CD4-positive, alpha-beta memory T cell (primary cell): ENCODE measurements at regions not wholly inside any gene's neighbourhood (a gene's known extent, or its start where the extent isn't known, plus 50 kb on each side); places are given as distances from the start of the nearest gene placed in this dataset.
A peak's percentile ranks its signal among the peaks of the same experiment; 100 is the strongest.

ENCODE experiments used
- CTCF ChIA-PET: fragments of 350-600 bp; sonication (Branson Sonifier 250); formaldehyde crosslinking; loops from one replicate; lab custom pipeline; 2021; ENCODE audit warnings: inconsistent platforms; ENCODE audit not compliant: partially characterized antibody; lab: Charles Lee
- POLR2A ChIA-PET: fragments of 350-600 bp; sonication (Branson Sonifier 250); formaldehyde crosslinking; loops from one replicate; lab custom pipeline; 2021; ENCODE audit not compliant: partially characterized antibody; lab: Charles Lee
- DNase-seq, 5 donors: peaks; one replicate each; pipeline versions ENCODE4 v3.0.0 to v3.0.0-alpha.2; 2020 to 2022; ENCODE audit warnings: mixed read lengths in 1 of 5
- H3K27ac ChIP-seq: one replicate; pipeline ENCODE4 v1.7.0; 2013; ENCODE audit warnings: low read depth, low read length
- H3K27me3 ChIP-seq: 2 replicates; pipeline ENCODE4 v1.7.0; 2013; ENCODE audit warnings: mild to moderate bottlenecking, low read length, moderate library complexity; ENCODE audit not compliant: insufficient read depth
- H3K36me3 ChIP-seq: 2 replicates; pipeline ENCODE4 v1.7.0; 2013; ENCODE audit warnings: mild to moderate bottlenecking, low read length, moderate library complexity; ENCODE audit not compliant: insufficient read depth
- H3K4me1 ChIP-seq: 2 replicates; pipeline ENCODE4 v1.7.0; 2013; ENCODE audit warnings: mild to moderate bottlenecking, low read length, moderate library complexity; ENCODE audit not compliant: insufficient read depth
- H3K4me3 ChIP-seq, 2 donors: one replicate each; pipeline ENCODE4 v1.7.0; 2013; ENCODE audit warnings: low read length in 2 of 2, mild to moderate bottlenecking in 1 of 2
- H3K9me3 ChIP-seq, 2 donors: one replicate each; pipeline ENCODE4 v1.7.0; 2013; ENCODE audit warnings: low read length in 2 of 2, control low read depth in 1 of 2; ENCODE audit not compliant: control insufficient read depth in 1 of 2
- H3K27ac Mint-ChIP-seq, 7 donors: one replicate each; pipeline ENCODE4 v1.8.0; 2020 to 2021; ENCODE audit warnings: mixed read lengths in 7 of 7, mild to moderate bottlenecking in 6 of 7, inconsistent platforms in 3 of 7, moderate library complexity in 3 of 7
- H3K27me3 Mint-ChIP-seq, 2 donors: one replicate each; pipeline ENCODE4 v1.8.0; 2020 to 2021; ENCODE audit warnings: mixed read lengths in 2 of 2
- H3K36me3 Mint-ChIP-seq, 2 donors: one replicate each; pipeline ENCODE4 v1.8.0; 2020 to 2021; ENCODE audit warnings: mixed read lengths in 2 of 2, inconsistent platforms in 1 of 2, mild to moderate bottlenecking in 1 of 2
- H3K4me1 Mint-ChIP-seq, 4 donors: one replicate each; pipeline ENCODE4 v1.8.0; 2020 to 2021; ENCODE audit warnings: mixed read lengths in 4 of 4, mild to moderate bottlenecking in 1 of 4
- H3K4me3 Mint-ChIP-seq, 8 donors: one replicate each; pipeline ENCODE4 v1.8.0; 2020 to 2021; ENCODE audit warnings: mixed read lengths in 8 of 8, mild to moderate bottlenecking in 7 of 8, moderate library complexity in 6 of 8, inconsistent platforms in 3 of 8
- H3K9me3 Mint-ChIP-seq, 8 donors: one replicate each; pipeline ENCODE4 v1.8.0; 2020 to 2021; ENCODE audit warnings: mixed read lengths in 8 of 8, mild to moderate bottlenecking in 5 of 8, inconsistent platforms in 3 of 8, moderate library complexity in 1 of 8
- intact Hi-C: fragments of 100-400 bp; cut with micrococcal nuclease; formaldehyde crosslinking; loops from one replicate; pipeline ENCODE4 v1.15.1; 2023

- H3K27ac Mint-ChIP-seq: no peak overlapping the region
- H3K27me3 Mint-ChIP-seq: peaks cover 0 to 2% of the 10 kb centered on the region in 2 donors
- CTCF ChIA-PET: no interaction called here
- POLR2A ChIA-PET: no interaction called here
- no peak overlapping the region for H3K4me3 Mint-ChIP-seq
- peaks cover 0 to 2% (median 0%) of the 10 kb centered on the region in 4 donors for H3K4me1 Mint-ChIP-seq
- no peaks in the 10 kb centered on the region for H3K36me3 Mint-ChIP-seq
- intact Hi-C loops: no loop called here
- peaks cover 0 to 5% (median 0%) of the 10 kb centered on the region in 8 donors for H3K9me3 Mint-ChIP-seq
- no peak overlapping the region for H3K27ac ChIP-seq
- H3K4me1 ChIP-seq: no peaks in the 10 kb centered on the region
- no peak for DNase-seq
- H3K36me3 ChIP-seq: no peaks in the 10 kb centered on the region
- no peaks in the 10 kb centered on the region for H3K9me3 ChIP-seq
- H3K27me3 ChIP-seq: no peaks in the 10 kb centered on the region
- no peak overlapping the region for H3K4me3 ChIP-seq
Observed at GRCh38 chr10:33493978-33494377, 159.5 kb upstream of the NRP1 start.

GRCh38 chr10:33493497-33493896 lies 159.0 kb upstream of the NRP1 start:
- H3K27ac ChIP-seq: no peak overlapping the region
- no peaks in the 10 kb centered on the region for H3K9me3 ChIP-seq
- H3K4me1 ChIP-seq: no peaks in the 10 kb centered on the region
- Mint-ChIP-seq H3K27me3 (peaks cover 0 to 2% of the 10 kb centered on the region in 2 donors), H3K36me3 (no peaks in the 10 kb centered on the region), H3K4me3 (no peak overlapping the region), H3K4me1 (peaks cover 0 to 2% (median 0%) of the 10 kb centered on the region in 4 donors), H3K9me3 (peaks cover 0 to 5% (median 0%) of the 10 kb centered on the region in 8 donors), H3K27ac (no peak overlapping the region)
- ChIA-PET CTCF (no interaction called here), POLR2A (no interaction called here)
- H3K4me3 ChIP-seq: no peak overlapping the region
- intact Hi-C loops: no loop called here
- H3K27me3 ChIP-seq: no peaks in the 10 kb centered on the region
- no peak for DNase-seq
- H3K36me3 ChIP-seq: no peaks in the 10 kb centered on the region

GRCh38 chr10:33492701-33493345 lies 158.4 kb upstream of the NRP1 start:
- POLR2A ChIA-PET: no interaction called here
- Histone ChIP-seq H3K36me3 (no peaks in the 10 kb centered on the region), H3K27me3 (no peaks in the 10 kb centered on the region), H3K27ac (no peak overlapping the region), H3K4me1 (no peaks in the 10 kb centered on the region), H3K4me3 (no peak overlapping the region), H3K9me3 (no peaks in the 10 kb centered on the region)
- Mint-ChIP-seq H3K27me3 (peaks cover 0 to 2% of the 10 kb centered on the region in 2 donors), H3K9me3 (peaks cover 0 to 5% (median 0%) of the 10 kb centered on the region in 8 donors), H3K27ac (no peak overlapping the region), H3K4me1 (peaks cover 0 to 2% (median 0%) of the 10 kb centered on the region in 4 donors), H3K36me3 (no peaks in the 10 kb centered on the region), H3K4me3 (no peak overlapping the region)
- no peak for DNase-seq
- CTCF ChIA-PET: interaction anchor here (1.1 kb wide), 1 partner anchor 96 kb away, joined by 3 read pairs; no protein-coding TSS in a partner anchor
- intact Hi-C loops: no loop called here

- no peak overlapping the region for H3K4me3 ChIP-seq
- no peak overlapping the region for H3K27ac ChIP-seq
- H3K4me1 ChIP-seq: peaks cover 7% of the 10 kb centered on the region
- H3K36me3 ChIP-seq: no peaks in the 10 kb centered on the region
- H3K27me3 ChIP-seq: no peaks in the 10 kb centered on the region
- no peaks in the 10 kb centered on the region for H3K9me3 ChIP-seq
- Mint-ChIP-seq H3K36me3 (no peaks in the 10 kb centered on the region), H3K27me3 (peaks cover 0 to 2% of the 10 kb centered on the region in 2 donors), H3K27ac (no peak overlapping the region), H3K4me1 (peaks cover 12 to 18% (median 15%) of the 10 kb centered on the region in 4 donors), H3K4me3 (peak overlapping the region in 1 of 8 donors; percentile 30), H3K9me3 (peaks cover 0 to 9% (median 0%) of the 10 kb centered on the region in 8 donors)
- DNase-seq: no peak
- ChIA-PET CTCF (no interaction called here), POLR2A (no interaction called here)
- intact Hi-C loops: no loop called here
Observed at GRCh38 chr10:33489501-33490176, 155.2 kb upstream of the NRP1 start.

GRCh38 chr10:33487014-33487776 lies 152.7 kb upstream of the NRP1 start:
- Mint-ChIP-seq H3K36me3 (no peaks in the 10 kb centered on the region), H3K27ac (peak overlapping the region in 5 of 7 donors; percentile 61 to 88 (median 87)), H3K27me3 (no peaks in the 10 kb centered on the region), H3K9me3 (peaks cover 0 to 8% (median 0%) of the 10 kb centered on the region in 8 donors), H3K4me1 (peaks cover 12 to 18% (median 15%) of the 10 kb centered on the region in 4 donors), H3K4me3 (peak overlapping the region; percentile 51 to 89 (median 72))
- intact Hi-C loops: no loop called here
- CTCF ChIA-PET: no interaction called here
- peak overlapping the region; percentile 26 to 34 for H3K4me3 ChIP-seq
- no peaks in the 10 kb centered on the region for H3K27me3 ChIP-seq
- H3K36me3 ChIP-seq: no peaks in the 10 kb centered on the region
- no peak overlapping the region for H3K27ac ChIP-seq
- peaks cover 7% of the 10 kb centered on the region for H3K4me1 ChIP-seq
- POLR2A ChIA-PET: no interaction called here
- H3K9me3 ChIP-seq: no peaks in the 10 kb centered on the region
- peak in 2 of 5 donors; percentile 4 to 9 for DNase-seq

- H3K27ac ChIP-seq: no peak overlapping the region
- Mint-ChIP-seq H3K27ac (peak overlapping the region in 1 of 7 donors; percentile 9), H3K4me3 (peak overlapping the region in 2 of 8 donors; percentile 20 to 43), H3K4me1 (peaks cover 12 to 18% (median 15%) of the 10 kb centered on the region in 4 donors), H3K9me3 (peaks cover 0 to 5% (median 0%) of the 10 kb centered on the region in 8 donors), H3K27me3 (no peaks in the 10 kb centered on the region), H3K36me3 (no peaks in the 10 kb centered on the region)
- DNase-seq: no peak
- H3K4me3 ChIP-seq: no peak overlapping the region
- ChIA-PET CTCF (no interaction called here), POLR2A (no interaction called here)
- H3K4me1 ChIP-seq: peaks cover 7% of the 10 kb centered on the region
- no peaks in the 10 kb centered on the region for H3K9me3 ChIP-seq
- H3K36me3 ChIP-seq: no peaks in the 10 kb centered on the region
- intact Hi-C loops: no loop called here
- H3K27me3 ChIP-seq: no peaks in the 10 kb centered on the region
Observed at GRCh38 chr10:33485276-33485675, 150.8 kb upstream of the NRP1 start.

GRCh38 chr10:33484787-33485186 lies 150.3 kb upstream of the NRP1 start:
- Histone ChIP-seq H3K9me3 (no peaks in the 10 kb centered on the region), H3K4me1 (peaks cover 7% of the 10 kb centered on the region), H3K27me3 (no peaks in the 10 kb centered on the region), H3K36me3 (no peaks in the 10 kb centered on the region), H3K27ac (no peak overlapping the region), H3K4me3 (no peak overlapping the region)
- Mint-ChIP-seq H3K27ac (no peak overlapping the region), H3K9me3 (peaks cover 0 to 5% (median 0%) of the 10 kb centered on the region in 8 donors), H3K4me1 (peaks cover 12 to 18% (median 15%) of the 10 kb centered on the region in 4 donors), H3K36me3 (no peaks in the 10 kb centered on the region), H3K27me3 (no peaks in the 10 kb centered on the region), H3K4me3 (peak overlapping the region in 1 of 8 donors; percentile 43)
- DNase-seq: no peak
- ChIA-PET POLR2A (interaction anchor here (1.4 kb wide), 1 partner anchor 83 kb away, joined by 3 read pairs; no protein-coding TSS in a partner anchor), CTCF (no interaction called here)
- intact Hi-C loops: no loop called here
